ENCODE measurements at regions not wholly inside any gene's neighbourhood (a gene's known extent, or its start where the extent isn't known, plus 50 kb on each side); places are given as distances from the start of the nearest gene placed in this dataset.

DNA sequence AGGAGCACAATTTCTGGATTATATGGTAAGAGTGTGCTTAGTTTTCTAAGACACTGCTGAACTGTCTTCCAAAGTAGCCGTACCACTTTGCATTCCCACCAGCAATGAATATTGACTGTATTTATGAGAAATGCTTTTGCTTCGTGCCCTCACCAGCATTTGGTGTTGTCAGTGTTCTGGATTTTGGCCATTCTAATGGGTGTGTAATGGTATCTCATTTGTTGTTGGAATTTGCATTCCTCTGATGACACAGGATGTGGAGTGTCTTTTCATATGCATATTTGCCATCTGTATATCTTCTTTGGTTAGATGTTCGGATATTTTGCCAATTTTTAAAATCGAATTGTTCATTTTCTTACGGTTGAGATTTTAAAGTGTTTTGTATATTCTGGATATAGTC is 558.5 kb upstream of the FZD8 start:
- H3K27me3 ChIP-seq (ENCODE audit: control insufficient read depth, insufficient read depth, low read length) = no peaks in the 10 kb centered on the region
- H3K4me1 ChIP-seq (ENCODE audit: control insufficient read depth, insufficient read depth, low read length) = 0 out of 2 replicates have a peak, but pooled peaks cover 3% of the 10 kb centered on the region
- H3K36me3 ChIP-seq (ENCODE audit: control insufficient read depth, insufficient read depth, low read length) = no peaks in the 10 kb centered on the region
- no peak overlapping the region for H3K27ac ChIP-seq (ENCODE audit: low read depth, low read length)
- H3K9ac ChIP-seq (ENCODE audit: low read length) = no peak overlapping the region
- H3K4me3 ChIP-seq (ENCODE audit: low read depth, low read length) = no peak overlapping the region
- H3K9me3 ChIP-seq (ENCODE audit: control insufficient read depth, insufficient read depth, low read depth, low read length) = peaks cover 10% of the 10 kb centered on the region

DNA sequence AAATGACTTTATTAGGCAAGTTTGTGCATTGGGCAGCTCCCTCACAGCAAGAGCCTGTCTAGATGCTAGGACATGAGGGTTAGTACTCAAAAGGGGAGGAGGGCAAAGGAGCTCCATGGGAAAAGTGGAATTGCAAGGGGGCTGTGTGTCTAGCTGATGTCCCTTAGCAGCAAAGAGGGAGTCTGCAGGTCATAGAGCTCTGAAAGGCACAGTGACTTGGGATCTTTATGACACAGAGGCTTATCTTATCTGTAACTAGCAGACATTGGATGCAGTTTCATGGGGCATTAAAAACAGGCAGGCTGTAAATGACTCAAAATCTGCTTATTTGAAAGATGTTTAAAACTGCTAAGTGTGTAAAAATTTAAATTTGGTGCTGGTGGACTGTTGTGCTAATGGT is 556.2 kb upstream of the FZD8 start:
- Histone ChIP-seq H3K4me3 (ENCODE audit: low read depth, low read length) (no peak overlapping the region), H3K36me3 (ENCODE audit: control insufficient read depth, insufficient read depth, low read length) (no peaks in the 10 kb centered on the region), H3K9me3 (ENCODE audit: control insufficient read depth, insufficient read depth, low read depth, low read length) (peaks cover 10% of the 10 kb centered on the region), H3K27ac (ENCODE audit: low read depth, low read length) (no peak overlapping the region), H3K9ac (ENCODE audit: low read length) (no peak overlapping the region), H3K4me1 (ENCODE audit: control insufficient read depth, insufficient read depth, low read length) (peaks cover 13% of the 10 kb centered on the region), H3K27me3 (ENCODE audit: control insufficient read depth, insufficient read depth, low read length) (no peaks in the 10 kb centered on the region)

DNA sequence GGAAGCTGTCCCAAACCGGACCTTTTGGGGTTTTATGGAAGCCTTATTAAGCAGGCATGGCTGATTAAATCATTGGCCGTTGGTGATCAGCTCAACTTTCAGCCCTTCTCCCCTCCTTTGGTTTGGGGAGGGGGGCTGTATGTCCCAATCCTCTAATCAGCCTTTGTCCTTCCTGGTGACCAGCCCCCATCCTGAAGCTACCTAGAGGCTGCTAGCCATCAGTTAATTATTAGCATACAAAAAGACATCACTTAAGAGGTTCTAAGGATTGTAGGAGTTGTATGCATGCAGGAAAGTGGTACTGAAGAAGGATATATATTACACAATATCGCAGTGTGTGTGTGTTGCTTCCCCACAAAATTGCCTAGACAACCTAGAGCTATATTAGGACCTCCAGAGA is 553.3 kb upstream of the FZD8 start:
- Histone ChIP-seq H3K36me3 (ENCODE audit: control insufficient read depth, insufficient read depth, low read length) (no peaks in the 10 kb centered on the region), H3K4me1 (ENCODE audit: control insufficient read depth, insufficient read depth, low read length) (peaks cover 13% of the 10 kb centered on the region), H3K27ac (ENCODE audit: low read depth, low read length) (no peak overlapping the region), H3K27me3 (ENCODE audit: control insufficient read depth, insufficient read depth, low read length) (no peaks in the 10 kb centered on the region), H3K9ac (ENCODE audit: low read length) (no peak overlapping the region), H3K9me3 (ENCODE audit: control insufficient read depth, insufficient read depth, low read depth, low read length) (peaks cover 22% of the 10 kb centered on the region), H3K4me3 (ENCODE audit: low read depth, low read length) (no peak overlapping the region)

DNA sequence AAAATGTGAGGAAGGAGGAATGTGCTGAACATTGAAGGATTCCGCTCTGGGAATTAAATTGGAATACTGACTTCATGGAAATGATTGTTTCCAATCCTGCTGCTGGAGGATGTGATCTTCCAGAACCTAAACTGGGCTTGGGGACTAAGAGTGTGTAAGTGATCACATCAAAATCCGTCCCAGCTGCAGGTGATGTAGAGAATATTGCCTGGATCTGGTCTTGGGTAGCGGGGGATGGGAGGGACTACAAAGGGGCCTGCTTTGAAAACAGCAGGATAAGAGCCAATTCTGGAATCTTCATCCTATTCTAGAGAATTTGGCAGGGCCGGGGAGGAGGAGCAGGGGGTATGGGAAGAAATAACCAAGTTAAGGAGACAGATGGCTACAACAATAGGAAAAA is 552.2 kb upstream of the FZD8 start:
- Histone ChIP-seq H3K4me3 (ENCODE audit: low read depth, low read length) (no peak overlapping the region), H3K27me3 (ENCODE audit: control insufficient read depth, insufficient read depth, low read length) (no peaks in the 10 kb centered on the region), H3K9me3 (ENCODE audit: control insufficient read depth, insufficient read depth, low read depth, low read length) (peaks cover 23% of the 10 kb centered on the region), H3K27ac (ENCODE audit: low read depth, low read length) (no peak overlapping the region), H3K36me3 (ENCODE audit: control insufficient read depth, insufficient read depth, low read length) (no peaks in the 10 kb centered on the region), H3K9ac (ENCODE audit: low read length) (no peak overlapping the region), H3K4me1 (ENCODE audit: control insufficient read depth, insufficient read depth, low read length) (peaks cover 13% of the 10 kb centered on the region)

DNA sequence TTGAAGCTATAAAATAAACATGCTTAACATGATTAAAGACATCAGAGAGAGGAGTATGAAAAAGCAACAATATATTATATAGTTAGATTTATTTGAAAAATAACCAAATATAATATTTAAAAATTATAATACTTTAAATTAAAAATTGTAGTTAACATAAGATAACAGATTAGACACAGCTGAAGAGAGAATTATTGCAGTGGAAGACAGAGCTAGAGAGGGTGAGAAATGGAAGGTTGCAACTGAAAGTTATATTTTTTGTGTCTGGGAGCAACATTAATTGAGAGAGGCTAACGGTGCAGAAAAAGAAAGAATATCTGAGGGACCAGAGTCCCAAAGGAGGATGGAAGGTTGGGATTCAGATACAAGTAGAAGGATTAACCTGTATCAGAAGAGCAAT is 548.9 kb upstream of the FZD8 start:
- Histone ChIP-seq H3K9me3 (ENCODE audit: control insufficient read depth, insufficient read depth, low read depth, low read length) (peaks cover 13% of the 10 kb centered on the region; the same call in 1 of the 2 replicates), H3K9ac (ENCODE audit: low read length) (no peak overlapping the region), H3K4me1 (ENCODE audit: control insufficient read depth, insufficient read depth, low read length) (peaks cover 31% of the 10 kb centered on the region), H3K27me3 (ENCODE audit: control insufficient read depth, insufficient read depth, low read length) (no peaks in the 10 kb centered on the region; the same call in 1 of the 2 replicates), H3K36me3 (ENCODE audit: control insufficient read depth, insufficient read depth, low read length) (no peaks in the 10 kb centered on the region), H3K4me3 (ENCODE audit: low read depth, low read length) (no peak overlapping the region), H3K27ac (ENCODE audit: low read depth, low read length) (no peak overlapping the region)

DNA sequence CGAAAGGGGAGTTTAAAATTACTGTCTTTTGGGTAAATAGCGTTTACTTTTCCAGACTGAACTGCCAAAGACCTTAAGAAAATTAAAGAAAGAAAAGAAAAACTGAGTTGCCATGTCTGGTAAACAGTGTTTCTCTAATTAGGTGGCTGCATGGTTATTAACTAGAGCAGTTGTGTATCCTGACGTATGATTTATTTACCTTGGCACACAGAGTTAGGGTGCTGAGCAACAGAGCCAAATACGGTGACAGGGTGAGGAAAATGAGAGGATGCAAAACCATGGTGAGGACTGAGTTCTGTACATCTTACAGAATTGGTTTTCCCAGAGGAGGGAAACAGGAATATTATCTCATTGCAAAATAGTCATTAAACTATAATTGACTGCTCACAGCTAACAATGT is 546.4 kb upstream of the FZD8 start:
- Histone ChIP-seq H3K9me3 (ENCODE audit: control insufficient read depth, insufficient read depth, low read depth, low read length) (peaks cover 13% of the 10 kb centered on the region; the same call in 1 of the 2 replicates), H3K4me1 (ENCODE audit: control insufficient read depth, insufficient read depth, low read length) (peaks cover 19% of the 10 kb centered on the region), H3K27me3 (ENCODE audit: control insufficient read depth, insufficient read depth, low read length) (no peaks in the 10 kb centered on the region; the same call in 1 of the 2 replicates), H3K9ac (ENCODE audit: low read length) (no peak overlapping the region), H3K27ac (ENCODE audit: low read depth, low read length) (no peak overlapping the region), H3K36me3 (ENCODE audit: control insufficient read depth, insufficient read depth, low read length) (no peaks in the 10 kb centered on the region), H3K4me3 (ENCODE audit: low read depth, low read length) (no peak overlapping the region)

DNA sequence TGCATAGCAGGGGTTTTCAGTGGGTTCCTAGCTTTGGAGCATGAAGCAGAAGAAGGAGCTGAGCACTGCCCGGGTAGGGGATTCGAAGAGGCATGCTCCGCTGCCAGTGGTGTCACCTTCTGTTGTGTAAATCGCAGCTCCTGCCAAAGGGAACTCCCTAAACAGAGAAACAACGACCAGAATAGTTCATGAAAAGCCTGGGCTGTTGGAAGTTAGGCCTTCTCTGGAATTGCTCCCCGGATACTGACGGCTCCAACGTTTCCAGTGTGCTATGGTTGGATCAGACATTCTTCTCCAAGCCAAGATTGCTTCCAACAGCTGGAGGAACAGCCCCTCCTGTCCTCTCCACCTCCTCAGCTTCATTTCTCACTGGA is 546.0 kb upstream of the FZD8 start:
- H3K27ac ChIP-seq (ENCODE audit: low read depth, low read length) = no peak overlapping the region
- H3K27me3 ChIP-seq (ENCODE audit: control insufficient read depth, insufficient read depth, low read length) = no peaks in the 10 kb centered on the region; the same call in 1 of the 2 replicates
- peaks cover 19% of the 10 kb centered on the region for H3K4me1 ChIP-seq (ENCODE audit: control insufficient read depth, insufficient read depth, low read length)
- no peaks in the 10 kb centered on the region for H3K36me3 ChIP-seq (ENCODE audit: control insufficient read depth, insufficient read depth, low read length)
- H3K9me3 ChIP-seq (ENCODE audit: control insufficient read depth, insufficient read depth, low read depth, low read length) = peaks cover 13% of the 10 kb centered on the region; the same call in 1 of the 2 replicates
- H3K9ac ChIP-seq (ENCODE audit: low read length) = no peak overlapping the region
- H3K4me3 ChIP-seq (ENCODE audit: low read depth, low read length) = no peak overlapping the region

DNA sequence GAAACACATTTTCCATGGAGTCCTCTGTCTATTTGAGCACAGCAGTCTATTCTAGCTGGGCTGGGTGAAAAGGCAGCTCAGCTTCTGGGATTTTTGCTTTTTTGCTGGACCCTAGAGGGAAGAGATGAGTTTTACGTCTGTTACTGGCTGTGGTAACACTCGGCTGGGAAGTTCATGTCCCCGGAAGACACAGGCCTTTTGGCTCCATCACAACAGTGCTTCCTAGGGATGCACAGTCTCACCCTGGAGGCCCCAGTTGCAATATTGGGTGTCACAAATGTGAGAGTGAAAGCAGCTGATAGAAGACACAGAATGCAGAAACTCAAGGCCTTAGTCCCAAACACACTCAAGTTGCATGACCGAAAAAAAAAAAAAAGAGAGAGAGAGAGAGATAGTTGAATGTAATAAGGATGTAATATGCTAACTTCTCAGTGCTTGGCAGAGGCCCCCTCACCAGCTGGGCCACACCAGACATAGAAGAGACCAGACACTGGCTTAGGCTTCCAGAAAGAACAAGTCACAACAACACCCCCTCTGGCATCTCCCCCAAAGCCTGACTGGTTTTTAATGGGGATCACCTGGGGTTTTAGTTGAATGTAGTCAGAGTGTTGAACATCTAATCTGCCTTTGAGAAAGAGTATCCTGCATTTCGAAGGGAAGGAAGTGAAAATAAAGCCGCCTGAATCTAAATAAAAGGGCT is 545.4 kb upstream of the FZD8 start:
- Histone ChIP-seq H3K36me3 (ENCODE audit: control insufficient read depth, insufficient read depth, low read length) (no peaks in the 10 kb centered on the region), H3K27me3 (ENCODE audit: control insufficient read depth, insufficient read depth, low read length) (no peaks in the 10 kb centered on the region; the same call in 1 of the 2 replicates), H3K9ac (ENCODE audit: low read length) (no peak overlapping the region), H3K4me3 (ENCODE audit: low read depth, low read length) (no peak overlapping the region), H3K27ac (ENCODE audit: low read depth, low read length) (no peak overlapping the region), H3K4me1 (ENCODE audit: control insufficient read depth, insufficient read depth, low read length) (peaks cover 19% of the 10 kb centered on the region), H3K9me3 (ENCODE audit: control insufficient read depth, insufficient read depth, low read depth, low read length) (peaks cover 13% of the 10 kb centered on the region; the same call in 1 of the 2 replicates)

DNA sequence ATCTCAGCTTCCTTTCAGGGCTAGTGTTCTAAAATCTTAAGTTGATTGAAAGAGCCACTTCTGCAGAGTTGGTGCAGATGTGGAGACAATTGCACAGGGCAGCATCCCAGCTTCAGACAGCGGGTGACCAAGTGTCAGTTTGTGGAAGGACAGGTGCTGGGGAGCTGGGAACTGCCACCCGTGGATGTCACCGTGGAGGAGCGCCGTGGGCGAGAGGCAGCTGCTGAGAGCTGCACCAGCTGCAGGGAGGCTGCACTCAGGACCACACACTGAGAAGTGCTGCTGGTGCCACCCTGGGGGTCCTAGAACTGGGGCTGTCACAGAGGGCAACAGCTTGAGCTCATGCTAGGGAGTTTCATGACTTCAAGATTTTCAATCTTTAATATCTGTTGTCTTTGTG is 543.0 kb upstream of the FZD8 start:
- no peaks in the 10 kb centered on the region for H3K36me3 ChIP-seq (ENCODE audit: control insufficient read depth, insufficient read depth, low read length)
- H3K27me3 ChIP-seq (ENCODE audit: control insufficient read depth, insufficient read depth, low read length) = no peaks in the 10 kb centered on the region; the same call in 1 of the 2 replicates

DNA sequence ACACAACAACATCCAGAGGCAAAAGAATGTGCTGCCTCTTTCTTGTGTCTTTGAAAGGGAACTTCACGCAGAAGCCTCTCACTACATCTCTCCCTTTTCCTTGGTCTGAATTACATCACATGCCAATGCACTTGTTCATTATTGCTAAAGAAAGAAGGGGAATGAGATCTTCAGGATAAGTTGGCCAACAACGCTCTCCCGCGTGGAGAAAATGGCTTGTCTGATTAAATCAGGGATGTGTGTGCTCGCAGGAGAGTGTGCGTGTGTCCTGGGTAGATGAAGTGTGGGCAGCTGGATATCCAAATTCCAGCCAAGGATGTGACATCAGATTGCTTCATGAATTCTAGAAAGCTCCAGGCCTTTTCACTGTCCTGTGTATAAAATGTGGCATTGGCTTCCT is 541.6 kb upstream of the FZD8 start:
- H3K9ac ChIP-seq (ENCODE audit: low read length) = no peak overlapping the region
- no peak overlapping the region for H3K4me3 ChIP-seq (ENCODE audit: low read depth, low read length)
- no peaks in the 10 kb centered on the region; the same call in 1 of the 2 replicates for H3K27me3 ChIP-seq (ENCODE audit: control insufficient read depth, insufficient read depth, low read length)
- no peaks in the 10 kb centered on the region for H3K36me3 ChIP-seq (ENCODE audit: control insufficient read depth, insufficient read depth, low read length)
- peaks cover 16% of the 10 kb centered on the region for H3K4me1 ChIP-seq (ENCODE audit: control insufficient read depth, insufficient read depth, low read length)
- no peaks in the 10 kb centered on the region for H3K9me3 ChIP-seq (ENCODE audit: control insufficient read depth, insufficient read depth, low read depth, low read length)
- H3K27ac ChIP-seq (ENCODE audit: low read depth, low read length) = no peak overlapping the region

More for the DNA sequence above, 543.0 kb upstream of the FZD8 start:
- H3K27ac ChIP-seq (ENCODE audit: low read depth, low read length) = no peak overlapping the region
- H3K9ac ChIP-seq (ENCODE audit: low read length) = no peak overlapping the region
- peaks cover 19% of the 10 kb centered on the region for H3K4me1 ChIP-seq (ENCODE audit: control insufficient read depth, insufficient read depth, low read length)
- H3K4me3 ChIP-seq (ENCODE audit: low read depth, low read length) = no peak overlapping the region
- no peaks in the 10 kb centered on the region for H3K9me3 ChIP-seq (ENCODE audit: control insufficient read depth, insufficient read depth, low read depth, low read length)

DNA sequence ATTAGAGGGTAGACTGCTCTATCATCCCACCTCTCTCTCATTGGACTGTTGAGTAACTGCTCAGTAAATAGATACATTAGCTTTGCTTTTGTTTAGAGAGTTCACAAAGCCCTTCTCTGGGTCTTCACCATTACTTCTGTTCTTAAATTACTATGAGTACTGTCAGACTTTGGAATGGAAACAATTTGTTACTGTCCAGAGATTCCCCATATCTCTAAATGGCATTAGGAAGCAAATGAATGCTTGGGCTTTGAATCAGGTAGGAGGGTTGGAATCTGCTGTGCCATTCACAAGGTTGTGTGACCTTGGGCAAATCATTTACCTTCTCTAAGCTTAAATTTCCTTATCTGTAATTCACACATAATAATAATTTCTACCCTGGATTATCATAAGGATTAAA is 541.0 kb upstream of the FZD8 start:
- Histone ChIP-seq H3K36me3 (ENCODE audit: control insufficient read depth, insufficient read depth, low read length) (no peaks in the 10 kb centered on the region), H3K9ac (ENCODE audit: low read length) (no peak overlapping the region), H3K27ac (ENCODE audit: low read depth, low read length) (no peak overlapping the region), H3K9me3 (ENCODE audit: control insufficient read depth, insufficient read depth, low read depth, low read length) (no peaks in the 10 kb centered on the region), H3K4me3 (ENCODE audit: low read depth, low read length) (no peak overlapping the region), H3K4me1 (ENCODE audit: control insufficient read depth, insufficient read depth, low read length) (peaks cover 9% of the 10 kb centered on the region), H3K27me3 (ENCODE audit: control insufficient read depth, insufficient read depth, low read length) (no peaks in the 10 kb centered on the region; the same call in 1 of the 2 replicates)

All from HUES6 (cell line).